ENCODE measurements at regions not wholly inside any gene's neighbourhood (a gene's known extent, or its start where the extent isn't known, plus 50 kb on each side); places are given as distances from the start of the nearest gene placed in this dataset.

DNA sequence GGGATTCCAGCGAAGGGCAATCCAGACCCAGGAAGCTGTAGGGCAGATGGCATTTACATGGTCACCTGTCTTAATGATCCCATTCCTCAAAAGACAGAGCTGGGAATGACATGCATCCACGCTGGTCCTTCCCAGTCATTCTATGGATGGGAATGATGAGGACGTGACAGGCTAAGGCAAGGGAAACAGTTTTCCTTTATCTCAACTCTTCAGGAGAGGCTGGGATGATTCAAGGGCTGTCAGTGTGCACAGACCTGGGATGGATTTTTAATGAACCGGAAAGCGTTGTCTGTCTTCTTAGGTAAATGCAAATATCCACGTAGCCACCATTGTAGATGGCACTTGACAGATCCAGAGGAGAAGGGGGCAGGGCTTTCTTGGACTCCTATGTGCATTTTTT lies 483.2 kb upstream of the EEF2KMT start:
- TF ChIP-seq POLR2A (IDR thresholded peaks at IDR 0.05) = no peak
- TF ChIP-seq CTCF (IDR thresholded peaks at IDR 0.05) = no peak

Measured in uterus (tissue), 2 donors.